AG04449 (cell line): ENCODE measurements at regions not wholly inside any gene's neighbourhood (a gene's known extent, or its start where the extent isn't known, plus 50 kb on each side); places are given as distances from the start of the nearest gene placed in this dataset.

Experiments
- CTCF ChIA-PET: fragments of 350-600 bp; formaldehyde crosslinking; extraction: SDS; loops from one replicate; lab custom pipeline; 2021; ENCODE audit warnings: antibody characterized with exemption; lab: Yijun Ruan, JAX
- POLR2A ChIA-PET: fragments of 400-600, 350-600 bp; formaldehyde crosslinking; extraction: SDS; loops from one replicate; lab custom pipeline; 2020; ENCODE audit warnings: antibody characterized with exemption, inconsistent platforms; lab: Yijun Ruan, JAX
- DNase-seq: peaks from one replicate; pipeline ENCODE4 v3.0.0-alpha.2; 2010; ENCODE audit warnings: low read depth, low spot score
- H3K4me3 ChIP-seq: 2 replicates; pipeline ENCODE4 v1.5.1; 2011; ENCODE audit warnings: low read depth, mild to moderate bottlenecking, control low read depth, low read length
- TF ChIP-seq, protein P1 (sequence below): IDR thresholded peaks from one replicate; pipeline ENCODE4 v1.5.1; 2011; ENCODE audit warnings: mild to moderate bottlenecking, moderate library complexity, low read length, control low read depth, inconsistent platforms; ENCODE audit not compliant: insufficient read depth; ENCODE audit errors: missing control alignments

DNA sequence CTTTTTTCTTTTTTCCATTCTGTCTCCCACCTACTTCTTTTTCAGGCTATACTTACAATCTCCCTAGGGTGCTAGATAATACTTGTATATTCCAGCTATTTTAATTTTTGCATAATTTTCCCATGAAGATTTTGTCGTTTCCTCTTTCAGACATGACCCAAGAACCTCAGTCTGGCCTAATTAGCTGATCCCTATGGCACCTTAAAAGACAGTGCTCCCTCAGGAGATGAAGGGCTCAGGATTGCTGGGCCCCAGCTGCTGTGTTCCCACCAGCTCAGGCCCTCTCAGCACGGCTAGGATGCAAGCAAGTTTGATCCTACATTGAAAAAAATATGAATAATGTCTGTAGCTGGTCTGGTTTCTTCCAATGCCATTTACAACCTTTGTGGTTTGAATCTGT is 55.0 kb upstream of the RGS5 start:
- TF ChIP-seq, protein P1, sequence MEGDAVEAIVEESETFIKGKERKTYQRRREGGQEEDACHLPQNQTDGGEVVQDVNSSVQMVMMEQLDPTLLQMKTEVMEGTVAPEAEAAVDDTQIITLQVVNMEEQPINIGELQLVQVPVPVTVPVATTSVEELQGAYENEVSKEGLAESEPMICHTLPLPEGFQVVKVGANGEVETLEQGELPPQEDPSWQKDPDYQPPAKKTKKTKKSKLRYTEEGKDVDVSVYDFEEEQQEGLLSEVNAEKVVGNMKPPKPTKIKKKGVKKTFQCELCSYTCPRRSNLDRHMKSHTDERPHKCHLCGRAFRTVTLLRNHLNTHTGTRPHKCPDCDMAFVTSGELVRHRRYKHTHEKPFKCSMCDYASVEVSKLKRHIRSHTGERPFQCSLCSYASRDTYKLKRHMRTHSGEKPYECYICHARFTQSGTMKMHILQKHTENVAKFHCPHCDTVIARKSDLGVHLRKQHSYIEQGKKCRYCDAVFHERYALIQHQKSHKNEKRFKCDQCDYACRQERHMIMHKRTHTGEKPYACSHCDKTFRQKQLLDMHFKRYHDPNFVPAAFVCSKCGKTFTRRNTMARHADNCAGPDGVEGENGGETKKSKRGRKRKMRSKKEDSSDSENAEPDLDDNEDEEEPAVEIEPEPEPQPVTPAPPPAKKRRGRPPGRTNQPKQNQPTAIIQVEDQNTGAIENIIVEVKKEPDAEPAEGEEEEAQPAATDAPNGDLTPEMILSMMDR, result no peak
- H3K4me3 ChIP-seq, result no peak overlapping the region
- CTCF ChIA-PET, result no interaction called here
- DNase-seq, result no peak
- POLR2A ChIA-PET, result no interaction called here

DNA sequence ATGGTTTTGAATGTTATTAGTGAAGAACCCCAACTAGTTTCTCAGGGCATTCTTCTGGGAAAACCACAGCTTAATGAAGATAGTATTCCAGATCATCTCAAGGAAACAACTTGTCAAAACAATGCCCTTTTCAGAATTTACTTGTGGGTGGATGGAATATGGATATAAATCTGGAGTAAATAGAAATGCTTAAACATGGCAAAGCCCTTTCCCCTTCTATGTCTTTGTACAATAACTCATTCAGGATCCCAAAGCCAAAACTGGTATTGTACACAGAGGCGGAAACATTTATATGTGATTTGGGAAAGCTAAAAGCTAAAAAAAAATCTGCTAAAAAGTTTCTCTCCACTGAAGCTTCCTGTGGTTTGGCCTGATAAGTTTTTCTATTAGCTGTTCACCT is 55.5 kb upstream of the RGS5 start:
- H3K4me3 ChIP-seq, result no peak overlapping the region
- TF ChIP-seq, protein P1, result no peak
- no peak for DNase-seq
- CTCF ChIA-PET, result no interaction called here
- POLR2A ChIA-PET, result no interaction called here

DNA sequence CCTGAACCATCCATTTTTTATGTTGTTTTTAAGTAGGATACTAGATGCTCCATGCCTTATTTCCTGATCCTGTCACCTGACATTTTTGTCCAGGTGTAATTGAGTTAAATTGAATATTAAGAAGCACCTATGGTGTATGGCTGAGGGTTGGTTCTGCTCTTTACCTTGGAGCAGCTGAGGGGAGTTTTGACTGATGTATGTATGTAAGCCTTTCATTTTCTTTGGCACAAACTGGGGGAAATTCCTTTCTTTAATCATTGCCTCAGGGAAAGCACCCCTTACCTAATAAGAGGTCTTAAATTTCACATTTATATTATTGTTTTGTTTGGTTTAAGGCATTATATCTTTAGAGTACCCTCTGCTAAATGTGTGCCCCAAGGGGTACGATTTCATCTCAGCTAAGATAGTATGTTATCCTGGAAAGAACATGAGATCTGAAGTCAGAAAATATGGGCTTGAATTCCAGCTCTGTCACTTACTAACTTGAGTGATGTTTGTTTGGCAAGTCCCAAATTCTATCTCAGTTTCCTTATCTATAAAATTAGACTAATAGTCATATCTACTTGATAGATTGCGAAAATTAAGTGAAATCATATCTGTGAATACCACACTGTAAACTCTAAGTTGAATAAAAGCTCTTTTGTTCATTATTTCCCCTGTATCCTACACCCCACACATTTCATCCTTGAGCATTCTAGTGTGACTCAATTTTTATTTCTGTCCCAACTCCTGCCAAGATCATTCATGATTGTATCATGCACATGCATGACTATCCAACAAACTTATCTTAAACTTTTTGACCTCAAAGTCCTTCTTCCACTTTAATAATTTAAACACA is 57.7 kb upstream of the NUF2 start:
- no peak overlapping the region for H3K4me3 ChIP-seq
- DNase-seq, result no peak
- TF ChIP-seq, protein P1, result no peak
- ChIA-PET CTCF (interaction anchor here (1.0 kb wide), 1 partner anchor 10 kb away, joined by 3 read pairs; no protein-coding TSS in a partner anchor), POLR2A (no interaction called here)

DNA sequence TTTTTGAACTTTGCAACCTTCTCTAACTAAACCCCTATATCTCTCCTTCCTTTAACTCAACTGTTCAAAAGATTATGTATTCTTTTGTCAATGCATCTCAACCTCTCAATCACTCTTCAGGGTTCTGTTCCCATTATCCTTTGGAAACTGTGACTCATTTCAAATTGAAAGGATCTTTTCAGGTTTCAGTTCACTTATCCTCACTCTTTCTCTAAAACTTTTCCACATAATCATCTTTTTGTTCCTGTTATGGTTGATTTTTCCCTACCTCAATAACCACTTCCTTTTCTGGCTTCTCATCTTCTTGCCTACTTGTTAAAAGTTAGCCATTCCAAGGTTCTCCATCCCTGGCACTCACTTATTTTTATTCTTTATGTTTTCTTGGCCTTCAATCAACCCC is 56.2 kb upstream of the NUF2 start:
- CTCF ChIA-PET, result no interaction called here
- no peak for DNase-seq
- H3K4me3 ChIP-seq, result no peak overlapping the region
- TF ChIP-seq, protein P1, result no peak
- POLR2A ChIA-PET, result no interaction called here

DNA sequence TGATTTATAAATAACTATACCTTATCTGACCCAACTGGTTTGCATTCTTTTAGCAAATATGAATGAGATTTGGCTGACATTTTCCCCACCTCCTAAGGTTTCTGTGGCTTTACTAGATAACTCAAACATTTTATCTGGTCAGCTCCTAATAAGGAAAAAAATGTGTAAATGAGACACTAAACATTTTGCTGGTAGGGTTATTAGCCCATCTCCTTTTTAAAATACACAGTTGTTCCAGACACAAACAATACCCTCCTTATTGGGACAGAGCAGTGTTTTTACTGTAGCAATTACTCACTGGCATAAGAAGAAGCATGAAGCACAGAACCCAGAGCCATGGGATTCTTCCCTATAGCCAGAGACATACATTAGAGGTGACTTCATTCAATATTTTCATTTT is 53.8 kb upstream of the NUF2 start:
- CTCF ChIA-PET, result interaction anchor here (0.8 to 1.2 kb wide), 2 partner anchors 9 to 97 kb away, joined by 3 read pairs; no protein-coding TSS in a partner anchor
- TF ChIP-seq, protein P1, result no peak
- no peak overlapping the region for H3K4me3 ChIP-seq
- no peak for DNase-seq
- POLR2A ChIA-PET, result no interaction called here

DNA sequence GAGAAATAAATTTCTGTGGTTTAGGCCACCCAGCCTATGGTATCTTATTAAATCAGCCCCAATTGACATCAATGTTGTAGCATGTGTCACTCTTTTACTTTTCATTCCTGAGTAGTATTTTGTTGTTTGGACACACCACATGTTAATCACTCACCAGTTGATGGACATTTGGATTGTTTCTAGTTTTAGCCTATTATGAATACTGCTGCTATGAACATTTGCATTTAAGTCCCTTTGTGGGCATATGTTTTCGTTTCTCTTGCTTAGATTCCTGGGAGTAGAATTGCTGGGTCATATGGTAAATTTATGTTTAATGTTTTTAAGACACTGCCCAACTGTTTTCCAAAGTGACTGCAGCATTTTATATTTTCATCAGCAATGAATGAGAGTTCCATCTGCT is 50.2 kb upstream of the NUF2 start:
- POLR2A ChIA-PET, result no interaction called here
- DNase-seq, result no peak
- no peak overlapping the region for H3K4me3 ChIP-seq
- CTCF ChIA-PET, result no interaction called here
- TF ChIP-seq, protein P1, result no peak
